ENCODE measurements at regions not wholly inside any gene's neighbourhood (a gene's known extent, or its start where the extent isn't known, plus 50 kb on each side); places are given as distances from the start of the nearest gene placed in this dataset.

- TF ChIP-seq, protein P1, sequence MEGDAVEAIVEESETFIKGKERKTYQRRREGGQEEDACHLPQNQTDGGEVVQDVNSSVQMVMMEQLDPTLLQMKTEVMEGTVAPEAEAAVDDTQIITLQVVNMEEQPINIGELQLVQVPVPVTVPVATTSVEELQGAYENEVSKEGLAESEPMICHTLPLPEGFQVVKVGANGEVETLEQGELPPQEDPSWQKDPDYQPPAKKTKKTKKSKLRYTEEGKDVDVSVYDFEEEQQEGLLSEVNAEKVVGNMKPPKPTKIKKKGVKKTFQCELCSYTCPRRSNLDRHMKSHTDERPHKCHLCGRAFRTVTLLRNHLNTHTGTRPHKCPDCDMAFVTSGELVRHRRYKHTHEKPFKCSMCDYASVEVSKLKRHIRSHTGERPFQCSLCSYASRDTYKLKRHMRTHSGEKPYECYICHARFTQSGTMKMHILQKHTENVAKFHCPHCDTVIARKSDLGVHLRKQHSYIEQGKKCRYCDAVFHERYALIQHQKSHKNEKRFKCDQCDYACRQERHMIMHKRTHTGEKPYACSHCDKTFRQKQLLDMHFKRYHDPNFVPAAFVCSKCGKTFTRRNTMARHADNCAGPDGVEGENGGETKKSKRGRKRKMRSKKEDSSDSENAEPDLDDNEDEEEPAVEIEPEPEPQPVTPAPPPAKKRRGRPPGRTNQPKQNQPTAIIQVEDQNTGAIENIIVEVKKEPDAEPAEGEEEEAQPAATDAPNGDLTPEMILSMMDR (conservative IDR thresholded peaks at IDR 0.05; ENCODE audit: control insufficient read depth, insufficient read depth, low read depth, low read length), result no peak
- DNase-seq (ENCODE audit: low read depth), result no peak
- H3K4me3 ChIP-seq (ENCODE audit: control insufficient read depth, low read depth, low read length), result no peak overlapping the region
These were observed 82.3 kb upstream of the TMEM45B start for GRCh38 chr11:129733384-129733783.

DNA sequence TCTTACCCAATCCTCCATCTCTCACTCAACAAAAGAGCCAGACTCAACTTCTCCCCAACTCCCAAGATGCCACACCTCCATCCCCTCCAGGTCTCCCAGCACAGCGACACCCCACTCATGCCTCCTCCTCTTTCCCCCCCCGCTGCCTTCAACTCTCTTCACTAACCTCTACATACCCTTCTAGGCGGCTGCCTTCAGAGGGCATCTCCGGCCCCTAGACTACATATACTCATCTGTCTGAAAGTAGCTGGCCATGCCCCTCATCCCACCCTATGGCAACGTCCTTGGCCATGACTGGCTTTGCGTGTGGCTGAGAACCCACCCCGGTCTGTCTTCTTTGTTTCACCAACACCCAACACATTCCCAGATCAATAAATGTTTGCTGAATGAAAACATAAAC lies 81.7 kb upstream of the TMEM45B start:
- TF ChIP-seq, protein P1 (conservative IDR thresholded peaks at IDR 0.05; ENCODE audit: control insufficient read depth, insufficient read depth, low read depth, low read length), result no peak
- no peak for DNase-seq (ENCODE audit: low read depth)
- no peak overlapping the region for H3K4me3 ChIP-seq (ENCODE audit: control insufficient read depth, low read depth, low read length)

GRCh38 chr11:129734654-129735053 lies 81.0 kb upstream of the TMEM45B start:
- DNase-seq (ENCODE audit: low read depth), result no peak
- TF ChIP-seq, protein P1 (conservative IDR thresholded peaks at IDR 0.05; ENCODE audit: control insufficient read depth, insufficient read depth, low read depth, low read length), result no peak
- H3K4me3 ChIP-seq (ENCODE audit: control insufficient read depth, low read depth, low read length), result no peak overlapping the region

GRCh38 chr11:129737831-129738230 lies 77.8 kb upstream of the TMEM45B start:
- TF ChIP-seq, protein P1 (conservative IDR thresholded peaks at IDR 0.05; ENCODE audit: control insufficient read depth, insufficient read depth, low read depth, low read length), result no peak
- H3K4me3 ChIP-seq (ENCODE audit: control insufficient read depth, low read depth, low read length), result no peak overlapping the region
- no peak for DNase-seq (ENCODE audit: low read depth)

DNA sequence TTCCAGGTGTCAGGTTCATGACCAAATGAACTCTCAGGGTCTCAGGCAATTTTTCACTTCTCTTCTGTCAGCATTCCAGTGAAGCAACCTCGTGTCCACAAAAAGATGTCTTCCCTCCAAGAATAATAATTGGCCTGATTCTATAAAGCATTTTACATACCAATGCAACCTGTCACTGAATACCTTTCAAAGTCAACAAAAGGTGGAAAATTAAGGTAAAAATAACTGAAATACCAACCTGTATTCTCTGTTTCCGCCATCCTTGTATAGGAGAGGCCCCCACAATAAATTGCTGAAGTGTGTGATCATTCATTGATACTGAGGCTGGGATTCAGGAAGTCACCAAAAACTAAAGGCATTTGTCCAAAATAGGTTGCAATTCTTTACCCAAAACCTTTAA lies 77.4 kb upstream of the TMEM45B start:
- TF ChIP-seq, protein P1 (conservative IDR thresholded peaks at IDR 0.05; ENCODE audit: control insufficient read depth, insufficient read depth, low read depth, low read length), result no peak

GRCh38 chr11:129739339-129739738 lies 76.3 kb upstream of the TMEM45B start:
- TF ChIP-seq, protein P1 (conservative IDR thresholded peaks at IDR 0.05; ENCODE audit: control insufficient read depth, insufficient read depth, low read depth, low read length), result no peak
- DNase-seq (ENCODE audit: low read depth), result no peak
- H3K4me3 ChIP-seq (ENCODE audit: control insufficient read depth, low read depth, low read length), result no peak overlapping the region

More for the DNA sequence above, 77.4 kb upstream of the TMEM45B start:
- no peak overlapping the region for H3K4me3 ChIP-seq (ENCODE audit: control insufficient read depth, low read depth, low read length)
- no peak for DNase-seq (ENCODE audit: low read depth)

GRCh38 chr11:129740125-129740719 lies 75.4 kb upstream of the TMEM45B start:
- no peak for DNase-seq (ENCODE audit: low read depth)
- TF ChIP-seq, protein P1 (conservative IDR thresholded peaks at IDR 0.05; ENCODE audit: control insufficient read depth, insufficient read depth, low read depth, low read length), result no peak
- no peak overlapping the region for H3K4me3 ChIP-seq (ENCODE audit: control insufficient read depth, low read depth, low read length)
